H9 (cell line): ENCODE measurements at regions not wholly inside any gene's neighbourhood (a gene's known extent, or its start where the extent isn't known, plus 50 kb on each side); places are given as distances from the start of the nearest gene placed in this dataset.

Experiments used
- DNase-seq: peaks from one replicate; pipeline ENCODE4 v3.0.0-alpha.2; 2017
- H2AFZ ChIP-seq: one replicate; pipeline ENCODE4 v1.6.1; 2013; ENCODE audit warnings: mild to moderate bottlenecking, low read length, control low read depth, moderate library complexity
- H2AK5ac ChIP-seq: 2 replicates; pipeline ENCODE4 v1.6.1; 2013; ENCODE audit warnings: low read length, control low read depth, mixed read lengths; ENCODE audit not compliant: insufficient read length
- H2BK120ac ChIP-seq: one replicate; pipeline ENCODE4 v1.6.1; 2013; ENCODE audit warnings: low read depth, mild to moderate bottlenecking, low read length, control low read depth, inconsistent platforms; ENCODE audit not compliant: poor library complexity, severe bottlenecking
- H2BK12ac ChIP-seq: 2 replicates; pipeline ENCODE4 v1.6.1; 2013; ENCODE audit warnings: low read length, control low read depth, mixed read lengths, low read depth; ENCODE audit not compliant: insufficient read length
- H2BK15ac ChIP-seq: 2 replicates; pipeline ENCODE4 v1.6.1; 2013; ENCODE audit warnings: low read depth, low read length, control low read depth
- H2BK20ac ChIP-seq: one replicate; pipeline ENCODE4 v1.6.1; 2013; ENCODE audit warnings: low read depth, mild to moderate bottlenecking, low read length, control low read depth, inconsistent platforms; ENCODE audit not compliant: poor library complexity, severe bottlenecking
- H2BK5ac ChIP-seq: 2 replicates; pipeline ENCODE4 v1.6.1; 2013; ENCODE audit warnings: low read length, control low read depth, mixed read lengths; ENCODE audit not compliant: insufficient read length
- H3K14ac ChIP-seq: 2 replicates; pipeline ENCODE4 v1.6.1; 2013; ENCODE audit warnings: low read length, control low read depth; ENCODE audit not compliant: insufficient read depth
- H3K18ac ChIP-seq: 2 replicates; pipeline ENCODE4 v1.6.1; 2013; ENCODE audit warnings: low read depth, mild to moderate bottlenecking, mixed read lengths, low read length, control low read depth; ENCODE audit not compliant: insufficient read length
- H3K23ac ChIP-seq: 2 replicates; pipeline ENCODE4 v1.6.1; 2013; ENCODE audit warnings: low read length, control low read depth, mixed read lengths, low read depth; ENCODE audit not compliant: insufficient read length
- H3K23me2 ChIP-seq: 2 replicates; pipeline ENCODE4 v1.6.1; 2013; ENCODE audit warnings: low read depth, mild to moderate bottlenecking, mixed read lengths, low read length, control low read depth; ENCODE audit not compliant: insufficient read length, poor library complexity, severe bottlenecking
- H3K27ac ChIP-seq: 2 replicates; pipeline ENCODE4 v1.5.1; 2013; ENCODE audit warnings: low read length, control low read depth, mixed read lengths, low read depth; ENCODE audit not compliant: insufficient read length
- H3K27me3 ChIP-seq: 2 replicates; pipeline ENCODE4 v1.6.1; 2013; ENCODE audit warnings: low read length, control low read depth, inconsistent platforms; ENCODE audit not compliant: insufficient read depth
- H3K4ac ChIP-seq: 2 replicates; pipeline ENCODE4 v1.6.1; 2013; ENCODE audit warnings: low read depth, mild to moderate bottlenecking, control low read depth, inconsistent platforms, low read length, moderate library complexity
- H3K4me1 ChIP-seq: 2 replicates; pipeline ENCODE4 v1.6.1; 2013; ENCODE audit warnings: low read length, control low read depth, inconsistent platforms; ENCODE audit not compliant: insufficient read depth
- H3K4me2 ChIP-seq: 2 replicates; pipeline ENCODE4 v1.6.1; 2013; ENCODE audit warnings: low read length, control low read depth, mixed read lengths; ENCODE audit not compliant: insufficient read length, insufficient read depth
- H3K56ac ChIP-seq: 2 replicates; pipeline ENCODE4 v1.6.1; 2013; ENCODE audit warnings: low read depth, mild to moderate bottlenecking, mixed read lengths, low read length, control low read depth; ENCODE audit not compliant: insufficient read length
- H3K79me1 ChIP-seq: 2 replicates; pipeline ENCODE4 v1.6.1; 2013; ENCODE audit warnings: low read depth, mild to moderate bottlenecking, moderate library complexity, low read length, control low read depth, inconsistent platforms; ENCODE audit not compliant: insufficient read depth, poor library complexity, severe bottlenecking
- H3K79me2 ChIP-seq: 2 replicates; pipeline ENCODE4 v1.6.1; 2013; ENCODE audit warnings: low read length, control low read depth, inconsistent platforms; ENCODE audit not compliant: insufficient read depth
- H3K9ac ChIP-seq: 2 replicates; pipeline ENCODE4 v1.6.1; 2013; ENCODE audit warnings: low read length, control low read depth, mixed read lengths; ENCODE audit not compliant: insufficient read length; ENCODE audit errors: extremely low read depth
- H3K9me3 ChIP-seq: one replicate; pipeline ENCODE4 v1.6.1; 2013; ENCODE audit warnings: low read depth, low read length, inconsistent platforms; ENCODE audit not compliant: control insufficient read depth
- H3T11ph ChIP-seq: one replicate; pipeline ENCODE4 v1.6.1; 2013; ENCODE audit warnings: mild to moderate bottlenecking, low read length, control low read depth, inconsistent platforms
- H4K20me1 ChIP-seq: one replicate; pipeline ENCODE4 v1.6.1; 2013; ENCODE audit not compliant: control insufficient read depth, insufficient read length, insufficient read depth
- H4K5ac ChIP-seq: 2 replicates; pipeline ENCODE4 v1.6.1; 2013; ENCODE audit warnings: low read depth, mild to moderate bottlenecking, mixed read lengths, low read length, control low read depth; ENCODE audit not compliant: insufficient read length
- H4K8ac ChIP-seq: replicated peaks from 2 replicates; pipeline ENCODE4 v1.6.1; 2013; ENCODE audit warnings: low read length, control low read depth, mixed read lengths, low read depth; ENCODE audit not compliant: insufficient read length
- H4K91ac ChIP-seq: 2 replicates; pipeline ENCODE4 v1.6.1; 2013; ENCODE audit warnings: low read depth, mild to moderate bottlenecking, moderate library complexity, mixed read lengths, low read length, control low read depth; ENCODE audit not compliant: insufficient read length
- H3K27ac Mint-ChIP-seq, 3 experiments: 2 replicates in 2 of 3; 3 replicates in 1 of 3; pipeline ENCODE4 v1.8.0; 2020 to 2021; ENCODE audit warnings: mixed read lengths in 3 of 3, mild to moderate bottlenecking in 1 of 3, moderate library complexity in 1 of 3
- H3K27me3 Mint-ChIP-seq: 2 replicates; pipeline ENCODE4 v1.8.0; 2021; ENCODE audit warnings: low read depth, mild to moderate bottlenecking, moderate library complexity, mixed read lengths
- H3K36me3 Mint-ChIP-seq, 3 experiments: 2 replicates in 2 of 3; 3 replicates in 1 of 3; pipeline ENCODE4 v1.8.0; 2020 to 2021; ENCODE audit warnings: low read depth in 3 of 3, mixed read lengths in 3 of 3; ENCODE audit not compliant: insufficient read depth in 1 of 3
- H3K4me1 Mint-ChIP-seq, 2 experiments: 2 replicates each; pipeline ENCODE4 v1.8.0; 2020; ENCODE audit warnings: mixed read lengths in 2 of 2
- H3K4me3 Mint-ChIP-seq, 2 experiments: 2 replicates in 1 of 2; 3 replicates in 1 of 2; pipeline ENCODE4 v1.8.0; 2020 to 2021; ENCODE audit warnings: mild to moderate bottlenecking in 2 of 2, mixed read lengths in 2 of 2, moderate library complexity in 1 of 2
- H3K9me3 Mint-ChIP-seq, 2 experiments: 2 replicates in 1 of 2; 3 replicates in 1 of 2; pipeline ENCODE4 v1.8.0; 2020; ENCODE audit warnings: mild to moderate bottlenecking in 2 of 2, mixed read lengths in 2 of 2, moderate library complexity in 1 of 2
- CTCF ChIP-seq: fragments of 200-600 bp; sonication (generic); conservative IDR thresholded peaks from 3 replicates; pipeline ENCODE4 v1.8.0; 2021; ENCODE audit warnings: antibody characterized with exemption, mild to moderate bottlenecking
- WGBS: extraction: QIAGEN DNeasy Blood & Tissue Kit; methylation state at CpG from one replicate; pipeline ENCODE4 v1.1.7; 2013; ENCODE audit warnings: missing lambda C conversion rate, low lambda C conversion rate, mixed read lengths; ENCODE audit not compliant: insufficient read length; ENCODE audit errors: extremely low coverage; 5-methylcytosine and 5-hydroxymethylcytosine counted together

GRCh38 chr17:65395924-65396323, 165.5 kb downstream of the AXIN2 start:
- H3K27me3 Mint-ChIP-seq = no peaks in the 10 kb centered on the region; the same call in 1 of the 2 replicates

More at GRCh38 chr17:65395924-65396323, 165.5 kb downstream of the AXIN2 start:
- no peak overlapping the region for H3K4me2 ChIP-seq
- H3K36me3 Mint-ChIP-seq = no peaks in the 10 kb centered on the region; a peak in 1 of 7 replicates
- H2BK20ac ChIP-seq = no peak overlapping the region
- H4K8ac ChIP-seq = no peak overlapping the region
- H2AK5ac ChIP-seq = no peak overlapping the region
- H3K23ac ChIP-seq = no peak overlapping the region
- no peak overlapping the region for H3K56ac ChIP-seq
- H4K91ac ChIP-seq = no peak overlapping the region
- no peaks in the 10 kb centered on the region for H3K79me2 ChIP-seq
- WGBS = no CpG with 5 or more reads among the region's 1 CpG
- H3K27ac Mint-ChIP-seq = no peak overlapping the region
- no peak overlapping the region for H3K9ac ChIP-seq
- no peak overlapping the region for H3K18ac ChIP-seq
- H2BK12ac ChIP-seq = no peak overlapping the region
- no peaks in the 10 kb centered on the region for H3K23me2 ChIP-seq
- no peaks in the 10 kb centered on the region for H3K27me3 ChIP-seq
- H2BK15ac ChIP-seq = no peak overlapping the region
- H3K4ac ChIP-seq = no peak overlapping the region
- no peak overlapping the region for H2AFZ ChIP-seq
- H2BK120ac ChIP-seq = no peak overlapping the region
- no peak for DNase-seq
- no peak overlapping the region for H3K27ac ChIP-seq
- peaks cover 0 to 4% of the 10 kb centered on the region in 2 experiments; a peak in 1 of 4 replicates for H3K4me1 Mint-ChIP-seq
- no peaks in the 10 kb centered on the region; a peak in 1 of 5 replicates for H3K9me3 Mint-ChIP-seq
- no peak for TF ChIP-seq CTCF
- no peaks in the 10 kb centered on the region for H3K9me3 ChIP-seq
- H3K4me3 Mint-ChIP-seq = no peak overlapping the region
- H3K79me1 ChIP-seq = no peaks in the 10 kb centered on the region
- no peak overlapping the region for H4K5ac ChIP-seq
- H3K4me1 ChIP-seq = no peaks in the 10 kb centered on the region
- no peaks in the 10 kb centered on the region for H4K20me1 ChIP-seq
- no peak overlapping the region for H3K14ac ChIP-seq
- no peak overlapping the region for H3T11ph ChIP-seq
- H2BK5ac ChIP-seq = no peak overlapping the region
